Fibroblast of lung (primary cell): ENCODE measurements at regions not wholly inside any gene's neighbourhood (a gene's known extent, or its start where the extent isn't known, plus 50 kb on each side); places are given as distances from the start of the nearest gene placed in this dataset.

Source experiments
- CTCF ChIP-seq, 2 donors: IDR thresholded peaks in 1 of 2; conservative IDR thresholded peaks in 1 of 2; 1 replicate in 1 of 2; 2 replicates in 1 of 2; pipeline ENCODE4 v1.5.1; 2011 to 2012; ENCODE audit warnings: low read length in 2 of 2, control low read depth in 1 of 2, inconsistent platforms in 1 of 2, low read depth in 1 of 2, mild to moderate bottlenecking in 1 of 2
- EZH2 ChIP-seq: IDR thresholded peaks from 2 replicates; pipeline ENCODE4 v1.5.1; 2012; ENCODE audit warnings: low read length, control low read depth, mild to moderate bottlenecking; ENCODE audit errors: missing control alignments

GRCh38 chr12:91743704-91744321, 401.8 kb downstream of the BTG1 start:
- no peak for TF ChIP-seq CTCF (conservative IDR thresholded peaks at IDR 0.05 in 1 of 2, IDR thresholded peaks at IDR 0.05 in 1 of 2; ENCODE audit: low read depth in 1 of 2, low read length in 2 of 2)
- no peak for TF ChIP-seq EZH2
